Sigmoid colon (tissue), 4 donors: ENCODE measurements at regions not wholly inside any gene's neighbourhood (a gene's known extent, or its start where the extent isn't known, plus 50 kb on each side); places are given as distances from the start of the nearest gene placed in this dataset.

ENCODE experiments used
- EP300 ChIP-seq, 4 donors: sonication (generic); formaldehyde crosslinking; IDR thresholded peaks; one replicate each; pipeline ENCODE4 v1.6.1; 2017; ENCODE audit warnings: antibody characterized with exemption in 4 of 4
- POLR2AphosphoS5 ChIP-seq, 4 donors: sonication (generic); formaldehyde crosslinking; IDR thresholded peaks; one replicate each; pipeline ENCODE4 v1.6.1; 2017; ENCODE audit warnings: antibody characterized with exemption in 4 of 4
- TF ChIP-seq, protein P1 (sequence below), 4 experiments: fragments of 450-650 bp in 3 of 4; fragments of 200-600 bp in 1 of 4; IDR thresholded peaks; one replicate each; pipeline ENCODE4 v1.5.1; 2016 to 2019; ENCODE audit warnings: antibody characterized with exemption in 4 of 4, mild to moderate bottlenecking in 3 of 4, moderate library complexity in 2 of 4

DNA sequence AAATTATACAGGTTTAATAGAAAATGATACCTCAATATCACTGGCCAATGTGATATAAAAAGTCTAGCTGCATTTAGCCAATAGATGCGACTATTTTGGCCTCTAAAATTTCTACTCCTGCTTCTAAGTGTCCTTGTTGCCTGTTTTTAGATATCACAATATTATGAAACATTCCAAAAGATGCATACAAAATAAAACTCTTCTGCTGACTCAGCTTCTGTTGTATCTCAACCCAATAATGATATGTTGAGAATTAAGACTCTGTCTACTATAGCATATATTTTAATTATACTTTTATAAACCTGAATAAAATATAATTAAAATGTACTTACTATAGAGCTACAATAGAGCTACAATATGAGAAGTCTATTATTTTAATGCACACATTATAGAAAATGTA, 661.0 kb upstream of the TEX47 start:
- TF ChIP-seq, protein P1, sequence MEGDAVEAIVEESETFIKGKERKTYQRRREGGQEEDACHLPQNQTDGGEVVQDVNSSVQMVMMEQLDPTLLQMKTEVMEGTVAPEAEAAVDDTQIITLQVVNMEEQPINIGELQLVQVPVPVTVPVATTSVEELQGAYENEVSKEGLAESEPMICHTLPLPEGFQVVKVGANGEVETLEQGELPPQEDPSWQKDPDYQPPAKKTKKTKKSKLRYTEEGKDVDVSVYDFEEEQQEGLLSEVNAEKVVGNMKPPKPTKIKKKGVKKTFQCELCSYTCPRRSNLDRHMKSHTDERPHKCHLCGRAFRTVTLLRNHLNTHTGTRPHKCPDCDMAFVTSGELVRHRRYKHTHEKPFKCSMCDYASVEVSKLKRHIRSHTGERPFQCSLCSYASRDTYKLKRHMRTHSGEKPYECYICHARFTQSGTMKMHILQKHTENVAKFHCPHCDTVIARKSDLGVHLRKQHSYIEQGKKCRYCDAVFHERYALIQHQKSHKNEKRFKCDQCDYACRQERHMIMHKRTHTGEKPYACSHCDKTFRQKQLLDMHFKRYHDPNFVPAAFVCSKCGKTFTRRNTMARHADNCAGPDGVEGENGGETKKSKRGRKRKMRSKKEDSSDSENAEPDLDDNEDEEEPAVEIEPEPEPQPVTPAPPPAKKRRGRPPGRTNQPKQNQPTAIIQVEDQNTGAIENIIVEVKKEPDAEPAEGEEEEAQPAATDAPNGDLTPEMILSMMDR (IDR thresholded peaks at IDR 0.05) = no peak
- TF ChIP-seq POLR2AphosphoS5 (IDR thresholded peaks at IDR 0.05) (no peak), EP300 (IDR thresholded peaks at IDR 0.05) (no peak)
